ENCODE measurements at regions not wholly inside any gene's neighbourhood (a gene's known extent, or its start where the extent isn't known, plus 50 kb on each side); places are given as distances from the start of the nearest gene placed in this dataset.

DNA sequence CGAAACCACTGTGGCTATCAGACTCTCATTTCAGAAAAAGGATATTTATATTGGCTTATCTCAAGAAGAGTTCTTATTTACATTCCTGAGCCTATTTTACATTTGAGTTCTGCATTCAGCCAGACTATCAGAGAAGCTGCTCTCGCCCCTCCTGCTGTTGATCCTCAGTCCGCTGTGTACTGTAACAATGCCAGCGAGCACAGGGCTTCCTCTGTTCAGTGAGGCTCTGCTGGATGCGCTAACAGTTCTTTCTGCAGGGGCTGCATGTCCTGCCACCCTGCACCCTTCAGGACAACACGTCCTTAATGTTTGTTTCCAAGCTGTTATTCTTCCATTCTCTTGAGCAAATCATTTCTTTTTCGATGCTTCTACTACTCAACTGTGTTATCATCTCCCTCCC, 463.7 kb upstream of the SGCG start:
- Histone ChIP-seq H2AK5ac (ENCODE audit: low read depth, low read length) (no peak overlapping the region), H3K4me1 (ENCODE audit: control insufficient read depth, insufficient read depth, low read length) (no peaks in the 10 kb centered on the region), H2BK20ac (ENCODE audit: low read depth, low read length) (no peak overlapping the region), H3K4me2 (ENCODE audit: low read depth, low read length) (no peak overlapping the region), H3K27me3 (ENCODE audit: control insufficient read depth, insufficient read depth, low read length) (no peaks in the 10 kb centered on the region), H4K20me1 (ENCODE audit: insufficient read depth, low read length) (no peaks in the 10 kb centered on the region), H3K18ac (ENCODE audit: low read depth, low read length) (no peak overlapping the region), H4K5ac (ENCODE audit: low read depth, low read length) (no peak overlapping the region), H2BK15ac (ENCODE audit: low read depth, low read length) (no peak overlapping the region), H3K9me3 (ENCODE audit: control insufficient read depth, insufficient read depth, low read length) (peaks cover 3% of the 10 kb centered on the region), H2AK9ac (replicated peaks; ENCODE audit: low read depth, low read length, poor library complexity) (no peak overlapping the region), H3K79me1 (ENCODE audit: low read depth in 1 of 2, low read length in 2 of 2) (no peaks in the 10 kb centered on the region), H3K36me3 (ENCODE audit: control insufficient read depth, insufficient read depth, low read length) (no peaks in the 10 kb centered on the region), H3K27ac (ENCODE audit: insufficient read depth, low read length) (no peak overlapping the region), H4K91ac (ENCODE audit: insufficient read depth, low read depth, low read length) (no peak overlapping the region), H3K4me3 (ENCODE audit: insufficient read depth, low read depth, low read length) (no peak overlapping the region), H3K9me1 (ENCODE audit: insufficient read depth, low read length) (no peaks in the 10 kb centered on the region), H2AFZ (replicated peaks; ENCODE audit: low read length, poor library complexity) (no peak overlapping the region), H3K9ac (ENCODE audit: low read depth, low read length) (no peak overlapping the region), H3K23ac (ENCODE audit: low read depth, low read length) (no peak overlapping the region), H3K4ac (ENCODE audit: low read depth, low read length) (no peak overlapping the region), H4K8ac (ENCODE audit: low read depth in 2 of 2, low read length in 2 of 2) (no peak overlapping the region), H3K56ac (ENCODE audit: extremely low read depth, insufficient read depth, low read length) (no peak overlapping the region), H2BK5ac (ENCODE audit: low read depth, low read length, poor library complexity, severe bottlenecking) (no peak overlapping the region), H3K14ac (replicated peaks; ENCODE audit: low read depth, low read length) (no peak overlapping the region), H2BK120ac (ENCODE audit: low read depth, low read length) (no peak overlapping the region)
- ATAC-seq (ENCODE audit: low read depth) (no peak), DNase-seq (no peak)
- CTCF ChIA-PET: interaction anchor here (0.6 kb wide), 1 partner anchor 43 kb away, joined by 3 read pairs; no protein-coding TSS in a partner anchor
- POLR2A ChIA-PET (ENCODE audit: unreplicated experiment): no interaction called here
- dilution Hi-C loops (cut with HindIII; ENCODE audit: low sequenced_read_pairs, unreplicated experiment): no loop called here
- in situ Hi-C loops (cut with MboI; ENCODE audit: low sequenced_read_pairs): no loop called here
- WGBS, 2 experiments (ENCODE audit: extremely low coverage in 2 of 2, insufficient read length in 1 of 2): no CpG with 5 or more reads among the region's 7 CpGs
- no TSS peak for BruUV-seq (replicated peaks)
- intact Hi-C loops (cut with micrococcal nuclease): no loop called here
- TF ChIP-seq SMC3 (IDR thresholded peaks at IDR 0.05; ENCODE audit: low read depth, low read length): no peak
- TF ChIP-seq NFE2L2 (IDR thresholded peaks at IDR 0.05; ENCODE audit: low read depth, low read length): no peak
- no peak for TF ChIP-seq CHD1 (IDR thresholded peaks at IDR 0.05; ENCODE audit: low read depth, low read length)
- TF ChIP-seq RCOR1 (IDR thresholded peaks at IDR 0.05; ENCODE audit: insufficient replicate concordance, low read length): no peak
